Neural crest cell (in vitro differentiated cells): ENCODE measurements at regions not wholly inside any gene's neighbourhood (a gene's known extent, or its start where the extent isn't known, plus 50 kb on each side); places are given as distances from the start of the nearest gene placed in this dataset.

Source experiments
- DNase-seq: peaks from one replicate; pipeline ENCODE4 v3.0.0; 2021; ENCODE audit warnings: low read depth, mixed read lengths, low spot score
- H3K27ac Mint-ChIP-seq: one replicate; pipeline ENCODE4 v1.8.0; 2021; ENCODE audit warnings: mild to moderate bottlenecking, mixed read lengths; ENCODE audit not compliant: unreplicated experiment
- H3K27me3 Mint-ChIP-seq: 2 replicates; pipeline ENCODE4 v1.8.0; 2021; ENCODE audit warnings: low read depth, mild to moderate bottlenecking, mixed read lengths
- H3K36me3 Mint-ChIP-seq: 2 replicates; pipeline ENCODE4 v1.8.0; 2021; ENCODE audit warnings: low read depth, mild to moderate bottlenecking, mixed read lengths
- H3K4me1 Mint-ChIP-seq: 2 replicates; pipeline ENCODE4 v1.8.0; 2021; ENCODE audit warnings: mixed read lengths
- H3K4me3 Mint-ChIP-seq: one replicate; pipeline ENCODE4 v1.8.0; 2021; ENCODE audit warnings: mild to moderate bottlenecking, mixed read lengths
- H3K9me3 Mint-ChIP-seq: 2 replicates; pipeline ENCODE4 v1.8.0; 2021; ENCODE audit warnings: mixed read lengths
- CTCF ChIP-seq: fragments of 200-600 bp; sonication (generic); conservative IDR thresholded peaks from 2 replicates; pipeline ENCODE4 v1.5.0; 2021; ENCODE audit warnings: antibody characterized with exemption, mild to moderate bottlenecking

DNA sequence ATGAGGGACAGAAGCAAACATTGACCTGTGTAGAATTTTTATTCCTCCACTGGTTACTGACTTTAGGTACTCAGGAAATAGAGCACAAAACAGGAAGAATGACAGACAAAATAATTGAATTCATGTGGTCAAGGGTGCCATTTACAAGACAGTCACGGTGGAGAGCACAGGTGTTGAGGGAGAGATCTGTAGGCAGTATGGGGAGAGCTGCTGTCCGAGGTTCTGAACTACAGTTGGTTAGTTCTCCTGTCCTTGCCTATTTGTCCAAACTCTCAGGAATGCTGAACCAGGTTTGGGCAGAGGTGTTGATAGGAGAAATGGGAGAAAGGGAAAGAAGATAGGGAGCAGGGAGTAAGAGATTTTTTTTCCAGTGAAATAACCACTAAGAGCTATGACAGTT is 178.5 kb upstream of the ZBTB20 start:
- Mint-ChIP-seq H3K36me3 (no peaks in the 10 kb centered on the region), H3K4me1 (peaks cover 3% of the 10 kb centered on the region), H3K27me3 (no peaks in the 10 kb centered on the region), H3K9me3 (no peaks in the 10 kb centered on the region), H3K27ac (no peak overlapping the region), H3K4me3 (no peak overlapping the region)
- peak; percentile 22 for DNase-seq
- TF ChIP-seq CTCF = no peak

- H3K9me3 Mint-ChIP-seq = no peaks in the 10 kb centered on the region
- no peak for DNase-seq
- no peak overlapping the region for H3K27ac Mint-ChIP-seq
- no peak for TF ChIP-seq CTCF
- H3K27me3 Mint-ChIP-seq = no peaks in the 10 kb centered on the region
- H3K4me1 Mint-ChIP-seq = no peaks in the 10 kb centered on the region
- no peaks in the 10 kb centered on the region for H3K36me3 Mint-ChIP-seq
- H3K4me3 Mint-ChIP-seq = no peak overlapping the region
Observed at GRCh38 chr3:115330430-115330829, 183.3 kb upstream of the ZBTB20 start.

- no peaks in the 10 kb centered on the region for H3K36me3 Mint-ChIP-seq
- H3K27ac Mint-ChIP-seq = no peak overlapping the region
- no peak overlapping the region for H3K4me3 Mint-ChIP-seq
- H3K27me3 Mint-ChIP-seq = no peaks in the 10 kb centered on the region
- DNase-seq = no peak
- H3K4me1 Mint-ChIP-seq = no peaks in the 10 kb centered on the region
- peaks cover 2% of the 10 kb centered on the region for H3K9me3 Mint-ChIP-seq
- no peak for TF ChIP-seq CTCF
Observed at GRCh38 chr3:115332998-115333397, 185.9 kb upstream of the ZBTB20 start.

DNA sequence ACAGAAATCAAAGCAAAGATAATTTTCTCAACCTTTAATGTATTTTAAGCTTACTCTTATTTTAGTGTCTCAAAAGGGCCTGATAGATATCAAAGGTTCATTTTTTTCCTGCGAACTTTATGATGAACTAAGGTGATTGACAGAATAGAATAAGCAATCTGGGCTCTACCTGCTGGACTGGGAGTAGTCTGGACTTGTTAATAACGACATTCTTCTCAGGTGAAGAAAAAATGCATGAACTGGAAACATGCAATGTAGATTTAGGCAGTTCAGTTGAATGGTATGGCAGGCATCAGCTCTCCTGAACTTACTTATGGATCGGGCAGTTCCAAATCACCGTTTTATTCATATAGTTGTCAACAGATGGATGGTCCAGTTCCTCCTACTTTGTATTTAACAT is 189.7 kb upstream of the ZBTB20 start:
- DNase-seq = no peak
- Mint-ChIP-seq H3K27ac (no peak overlapping the region), H3K4me1 (peaks cover 4% of the 10 kb centered on the region), H3K36me3 (no peaks in the 10 kb centered on the region), H3K9me3 (peaks cover 2% of the 10 kb centered on the region), H3K27me3 (no peaks in the 10 kb centered on the region), H3K4me3 (no peak overlapping the region)
- TF ChIP-seq CTCF = no peak

- DNase-seq = no peak
- H3K4me3 Mint-ChIP-seq = no peak overlapping the region
- H3K9me3 Mint-ChIP-seq = peaks cover 4% of the 10 kb centered on the region
- peaks cover 4% of the 10 kb centered on the region for H3K4me1 Mint-ChIP-seq
- no peaks in the 10 kb centered on the region for H3K27me3 Mint-ChIP-seq
- no peak for TF ChIP-seq CTCF
- H3K36me3 Mint-ChIP-seq = no peaks in the 10 kb centered on the region
- H3K27ac Mint-ChIP-seq = no peak overlapping the region
Observed at GRCh38 chr3:115340586-115340985, 193.5 kb upstream of the ZBTB20 start.

DNA sequence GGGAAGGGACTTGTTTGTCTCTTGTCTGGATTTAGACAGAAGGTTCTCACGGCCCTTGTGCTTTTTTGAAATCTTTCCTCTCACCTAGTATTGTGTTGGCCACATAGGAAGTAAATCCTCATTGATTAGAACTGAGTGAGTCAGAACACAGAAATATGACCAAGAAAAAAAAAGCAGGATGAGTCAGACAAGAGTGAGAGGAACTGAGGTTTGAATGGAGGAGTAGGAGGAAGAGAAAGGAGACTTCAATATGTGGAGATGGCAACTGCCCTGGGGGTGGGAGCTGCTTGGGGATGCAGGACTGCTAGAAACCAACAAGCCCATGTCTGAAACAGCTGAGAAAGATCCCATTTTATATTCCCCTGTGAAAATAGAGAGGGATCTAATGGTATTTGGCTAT is 194.1 kb upstream of the ZBTB20 start:
- no peak for DNase-seq
- H3K4me1 Mint-ChIP-seq = peaks cover 4% of the 10 kb centered on the region
- peaks cover 5% of the 10 kb centered on the region for H3K9me3 Mint-ChIP-seq
- H3K36me3 Mint-ChIP-seq = no peaks in the 10 kb centered on the region
- H3K27me3 Mint-ChIP-seq = no peaks in the 10 kb centered on the region
- no peak overlapping the region for H3K27ac Mint-ChIP-seq
- H3K4me3 Mint-ChIP-seq = no peak overlapping the region
- TF ChIP-seq CTCF = no peak
